IMR-90 (cell line): ENCODE measurements at regions not wholly inside any gene's neighbourhood (a gene's known extent, or its start where the extent isn't known, plus 50 kb on each side); places are given as distances from the start of the nearest gene placed in this dataset.
A peak's percentile ranks its signal among the peaks of the same experiment; 100 is the strongest.

ENCODE experiments used
- ATAC-seq: fragments of 200-7000 bp; cut with Tn5 transposase; 2 replicates; pipeline ENCODE4 v1.9.1; 2020; ENCODE audit warnings: low read depth, mild to moderate bottlenecking, moderate library complexity
- BruUV-seq: library from RNA; stranded (reverse); fragments of 400-500 nt; replicated peaks from 2 replicates; lab custom pipeline; 2021; lab: Mats Ljungman, UMichigan
- CTCF ChIA-PET: fragments of 300-600 bp; formaldehyde crosslinking; extraction: SDS; loops from one replicate; lab custom pipeline; 2021; ENCODE audit warnings: antibody characterized with exemption; lab: Yijun Ruan, JAX
- POLR2A ChIA-PET: fragments of 300-600 bp; sonication (Branson Sonifier 250); formaldehyde crosslinking; loops from one replicate; lab custom pipeline; 2022; ENCODE audit warnings: antibody characterized with exemption; ENCODE audit not compliant: unreplicated experiment; lab: Charles Lee
- DNase-seq: peaks from one replicate; pipeline ENCODE4 v3.0.0; 2013
- H2AFZ ChIP-seq: replicated peaks from 2 replicates; pipeline ENCODE3; 2013; ENCODE audit warnings: low read length, mild to moderate bottlenecking; ENCODE audit not compliant: poor library complexity
- H2AK5ac ChIP-seq: 2 replicates; pipeline ENCODE4 v1.6.1; 2013; ENCODE audit warnings: low read depth, low read length, inconsistent platforms
- H2AK9ac ChIP-seq: replicated peaks from 2 replicates; pipeline ENCODE3; 2013; ENCODE audit warnings: mild to moderate bottlenecking, low read depth, low read length, moderate library complexity; ENCODE audit not compliant: poor library complexity
- H2BK120ac ChIP-seq: 2 replicates; pipeline ENCODE4 v1.6.1; 2013; ENCODE audit warnings: low read depth, low read length, inconsistent platforms
- H2BK15ac ChIP-seq: 3 replicates; pipeline ENCODE4 v1.6.1; 2013; ENCODE audit warnings: low read depth, low read length, inconsistent platforms
- H2BK20ac ChIP-seq: 2 replicates; pipeline ENCODE4 v1.6.1; 2013; ENCODE audit warnings: low read depth, mild to moderate bottlenecking, inconsistent platforms, low read length, moderate library complexity
- H2BK5ac ChIP-seq: 2 replicates; pipeline ENCODE4 v1.6.1; 2013; ENCODE audit warnings: mild to moderate bottlenecking, low read depth, low read length, inconsistent platforms; ENCODE audit not compliant: poor library complexity, severe bottlenecking
- H3K14ac ChIP-seq: replicated peaks from 2 replicates; pipeline ENCODE4 v1.6.1; 2013; ENCODE audit warnings: low read depth, low read length, inconsistent platforms
- H3K18ac ChIP-seq: 2 replicates; pipeline ENCODE4 v1.6.1; 2013; ENCODE audit warnings: low read depth, low read length, control low read depth
- H3K23ac ChIP-seq: 2 replicates; pipeline ENCODE4 v1.6.1; 2013; ENCODE audit warnings: low read depth, low read length, inconsistent platforms
- H3K27ac ChIP-seq: 2 replicates; pipeline ENCODE4 v1.5.1; 2013; ENCODE audit warnings: mild to moderate bottlenecking, control low read depth, low read length; ENCODE audit not compliant: insufficient read depth
- H3K27me3 ChIP-seq: 2 replicates; pipeline ENCODE4 v1.6.1; 2013; ENCODE audit warnings: low read length; ENCODE audit not compliant: control insufficient read depth, insufficient read depth
- H3K36me3 ChIP-seq: 2 replicates; pipeline ENCODE4 v1.6.1; 2013; ENCODE audit warnings: low read length, mixed read lengths; ENCODE audit not compliant: control insufficient read depth, insufficient read depth
- H3K4ac ChIP-seq: 2 replicates; pipeline ENCODE4 v1.6.1; 2013; ENCODE audit warnings: low read depth, low read length, inconsistent platforms
- H3K4me1 ChIP-seq: 2 replicates; pipeline ENCODE4 v1.6.1; 2013; ENCODE audit warnings: low read length, mixed read lengths; ENCODE audit not compliant: control insufficient read depth, insufficient read depth
- H3K4me2 ChIP-seq: 2 replicates; pipeline ENCODE4 v1.6.1; 2013; ENCODE audit warnings: low read depth, mild to moderate bottlenecking, control low read depth, low read length, moderate library complexity
- H3K4me3 ChIP-seq: 2 replicates; pipeline ENCODE4 v1.5.1; 2013; ENCODE audit warnings: low read depth, mild to moderate bottlenecking, control low read depth, low read length, moderate library complexity; ENCODE audit not compliant: insufficient read depth
- H3K56ac ChIP-seq: 2 replicates; pipeline ENCODE4 v1.6.1; 2013; ENCODE audit warnings: low read length, inconsistent platforms; ENCODE audit not compliant: insufficient read depth; ENCODE audit errors: extremely low read depth
- H3K79me1 ChIP-seq, 2 experiments: 2 replicates each; pipeline ENCODE4 v1.6.1; 2013; ENCODE audit warnings: low read length in 2 of 2, inconsistent platforms in 1 of 2, low read depth in 1 of 2
- H3K9ac ChIP-seq: 2 replicates; pipeline ENCODE4 v1.6.1; 2013; ENCODE audit warnings: low read depth, low read length, control low read depth
- H3K9me1 ChIP-seq: 2 replicates; pipeline ENCODE4 v1.6.1; 2013; ENCODE audit warnings: low read length, inconsistent platforms; ENCODE audit not compliant: insufficient read depth
- H3K9me3 ChIP-seq: 2 replicates; pipeline ENCODE4 v1.6.1; 2013; ENCODE audit warnings: low read length; ENCODE audit not compliant: control insufficient read depth, insufficient read depth
- H4K20me1 ChIP-seq: 2 replicates; pipeline ENCODE4 v1.6.1; 2013; ENCODE audit warnings: low read length, inconsistent platforms; ENCODE audit not compliant: insufficient read depth
- H4K5ac ChIP-seq: 2 replicates; pipeline ENCODE4 v1.6.1; 2013; ENCODE audit warnings: mild to moderate bottlenecking, low read depth, low read length, control low read depth
- H4K8ac ChIP-seq, 2 experiments: 2 replicates each; pipeline ENCODE4 v1.6.1; 2013; ENCODE audit warnings: low read depth in 2 of 2, low read length in 2 of 2, control low read depth in 1 of 2, inconsistent platforms in 1 of 2
- H4K91ac ChIP-seq: 2 replicates; pipeline ENCODE4 v1.6.1; 2013; ENCODE audit warnings: low read depth, low read length, inconsistent platforms; ENCODE audit not compliant: insufficient read depth
- BHLHE40 ChIP-seq: fragments of 150-350 bp; IDR thresholded peaks from 2 replicates; pipeline ENCODE4 v1.6.1; 2016; ENCODE audit warnings: mild to moderate bottlenecking, low read depth, low read length
- CEBPB ChIP-seq: IDR thresholded peaks from 2 replicates; pipeline ENCODE4 v1.6.1; 2012; ENCODE audit warnings: low read depth, low read length, improper control_type of control experiment
- CHD1 ChIP-seq: IDR thresholded peaks from 2 replicates; pipeline ENCODE4 v1.6.1; 2012; ENCODE audit warnings: low read depth, low read length, improper control_type of control experiment
- CTCF ChIP-seq: conservative IDR thresholded peaks from 2 replicates; pipeline ENCODE4 v1.5.1; 2012; ENCODE audit warnings: mild to moderate bottlenecking, low read depth, low read length, improper control_type of control experiment
- ELK1 ChIP-seq: fragments of 150-350 bp; IDR thresholded peaks from 2 replicates; pipeline ENCODE4 v1.6.1; 2016; ENCODE audit warnings: low read depth, mild to moderate bottlenecking, low read length, moderate library complexity, borderline replicate concordance
- FOS ChIP-seq: fragments of 150-350 bp; IDR thresholded peaks from 2 replicates; pipeline ENCODE4 v1.6.1; 2016; ENCODE audit warnings: low read depth, low read length
- MAFK ChIP-seq: IDR thresholded peaks from 2 replicates; pipeline ENCODE4 v1.6.1; 2012; ENCODE audit warnings: low read depth, low read length, improper control_type of control experiment
- MXI1 ChIP-seq: IDR thresholded peaks from 2 replicates; pipeline ENCODE4 v1.6.1; 2012; ENCODE audit warnings: low read depth, mild to moderate bottlenecking, low read length, moderate library complexity, borderline replicate concordance
- NFE2L2 ChIP-seq: fragments of 150-350 bp; IDR thresholded peaks from 2 replicates; pipeline ENCODE4 v1.6.1; 2016; ENCODE audit warnings: low read depth, mild to moderate bottlenecking, low read length
- POLR2A ChIP-seq: IDR thresholded peaks from 2 replicates; pipeline ENCODE4 v1.6.1; 2012; ENCODE audit warnings: mild to moderate bottlenecking, low read depth, low read length
- RAD21 ChIP-seq: IDR thresholded peaks from 2 replicates; pipeline ENCODE4 v1.6.1; 2012; ENCODE audit warnings: low read length, improper control_type of control experiment
- RCOR1 ChIP-seq: IDR thresholded peaks from 2 replicates; pipeline ENCODE4 v1.6.1; 2012; ENCODE audit warnings: mild to moderate bottlenecking, low read length, improper control_type of control experiment; ENCODE audit not compliant: insufficient replicate concordance
- RFX5 ChIP-seq: IDR thresholded peaks from 2 replicates; pipeline ENCODE4 v1.8.0; 2012; ENCODE audit warnings: low read depth, mild to moderate bottlenecking, low read length, moderate library complexity
- SMC3 ChIP-seq: fragments of 150-350 bp; IDR thresholded peaks from 2 replicates; pipeline ENCODE4 v1.6.1; 2016; ENCODE audit warnings: low read depth, mild to moderate bottlenecking, antibody characterized with exemption, low read length, moderate library complexity
- USF2 ChIP-seq: fragments of 150-350 bp; IDR thresholded peaks from 2 replicates; pipeline ENCODE4 v1.6.1; 2017; ENCODE audit warnings: mild to moderate bottlenecking, antibody characterized with exemption, low read length, low read depth
- WGBS, 2 experiments: methylation state at CpG; one replicate each; pipeline versions ENCODE4 v1.1.5 to v1.1.7; 2013; ENCODE audit warnings: missing lambda C conversion rate in 2 of 2; ENCODE audit not compliant: insufficient read length in 1 of 2; ENCODE audit errors: extremely low coverage in 2 of 2; 5-methylcytosine and 5-hydroxymethylcytosine counted together
- dilution Hi-C: fragments of 300-500 bp; cut with HindIII; formaldehyde crosslinking; loops from one replicate; pipeline ENCODE4 v1.14.3; 2018; ENCODE audit warnings: low sequenced_read_pairs; ENCODE audit not compliant: unreplicated experiment
- in situ Hi-C: fragments of 300-500 bp; cut with MboI; formaldehyde crosslinking; loops from 3 replicates; pipeline ENCODE4 v1.14.3; 2019; ENCODE audit warnings: low sequenced_read_pairs, inconsistent platforms, mixed read lengths
- intact Hi-C: fragments of 100-400 bp; cut with micrococcal nuclease; formaldehyde crosslinking; loops from 2 replicates; pipeline ENCODE4 v1.10.0; 2022

GRCh38 chr4:147365396-147365795, 115.5 kb upstream of the EDNRA start:
- Histone ChIP-seq H4K5ac (no peak overlapping the region), H2BK120ac (no peak overlapping the region), H4K8ac (no peak overlapping the region), H3K23ac (no peak overlapping the region), H3K4me2 (no peak overlapping the region), H2BK20ac (no peak overlapping the region), H3K18ac (no peak overlapping the region), H2BK5ac (no peak overlapping the region), H3K27ac (no peak overlapping the region), H3K36me3 (no peaks in the 10 kb centered on the region), H4K91ac (no peak overlapping the region), H3K56ac (no peak overlapping the region), H3K4ac (0 out of 2 replicates have a peak overlapping the region, but pooled peaks have one; percentile 2), H3K9me1 (peaks cover 8% of the 10 kb centered on the region; the same call in 1 of the 2 replicates), H3K9ac (no peak overlapping the region), H3K27me3 (no peaks in the 10 kb centered on the region), H3K14ac (no peak overlapping the region), H2AK9ac (no peak overlapping the region), H3K4me1 (peaks cover 23% of the 10 kb centered on the region), H2AK5ac (no peak overlapping the region; the same call in 1 of the 2 replicates), H3K4me3 (no peak overlapping the region), H3K79me1 (peaks cover 0 to 6% of the 10 kb centered on the region in 2 experiments; a peak in 1 of 4 replicates), H4K20me1 (no peaks in the 10 kb centered on the region), H2BK15ac (no peak overlapping the region), H3K9me3 (no peaks in the 10 kb centered on the region), H2AFZ (no peak overlapping the region)
- no peak for DNase-seq
- ChIA-PET POLR2A (no interaction called here), CTCF (interaction anchor here (1.1 kb wide), 1 partner anchor 204 kb away, joined by 3 read pairs; no protein-coding TSS in a partner anchor)
- no peak for TF ChIP-seq MAFK
- no peak for TF ChIP-seq CEBPB
- no peak for TF ChIP-seq MXI1
- TF ChIP-seq FOS = no peak
- no peak for TF ChIP-seq USF2
- TF ChIP-seq RFX5 = no peak
- no peak for TF ChIP-seq RCOR1
- no peak for TF ChIP-seq SMC3
- TF ChIP-seq CTCF = no peak
- TF ChIP-seq BHLHE40 = no peak
- TF ChIP-seq RAD21 = no peak
- TF ChIP-seq CHD1 = no peak
- TF ChIP-seq POLR2A = no peak
- TF ChIP-seq ELK1 = no peak
- TF ChIP-seq NFE2L2 = no peak
- ATAC-seq = no peak
- in situ Hi-C loops = no loop called here
- intact Hi-C loops = no loop called here
- BruUV-seq = no TSS peak
- no CpG with 5 or more reads among the region's 3 CpGs for WGBS, 2 experiments
- dilution Hi-C loops = no loop called here
